ENCODE measurements at regions not wholly inside any gene's neighbourhood (a gene's known extent, or its start where the extent isn't known, plus 50 kb on each side); places are given as distances from the start of the nearest gene placed in this dataset.
"Not testable (repeated sequence)": the region's sequence is repeated elsewhere in the genome, so short reads cannot be mapped to it uniquely, and the experiment has no call there.

DNA sequence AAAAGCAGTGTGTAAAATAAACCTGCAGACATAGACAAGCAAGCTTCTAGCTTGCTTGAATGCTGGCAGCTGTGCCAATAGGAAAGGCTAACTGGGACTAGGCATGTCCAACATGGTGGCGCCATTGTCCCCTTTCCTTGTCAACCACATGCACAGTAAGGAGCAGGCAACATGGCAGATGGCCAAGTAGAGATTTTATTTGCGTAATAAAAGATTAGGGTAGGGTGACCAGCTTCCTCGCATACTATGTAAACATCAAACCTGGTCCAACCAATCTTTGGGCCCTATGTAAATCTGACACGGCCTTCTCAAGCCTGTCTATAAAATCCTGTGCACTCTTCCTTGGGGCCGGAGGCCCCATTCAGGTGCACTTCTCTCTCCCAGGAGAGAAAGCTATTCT lies 575.4 kb upstream of the GOLIM4 start:
- TF ChIP-seq POLR2A (IDR thresholded peaks at IDR 0.05; ENCODE audit: low read depth, low read length) = no peak
- no peak for TF ChIP-seq POLR2AphosphoS5 (IDR thresholded peaks at IDR 0.05; ENCODE audit: low read depth, low read length)
- no peak for TF ChIP-seq TAF1 (IDR thresholded peaks at IDR 0.05; ENCODE audit: borderline replicate concordance, low read depth, low read length)
- no peak for FAIRE-seq
- DNase-seq (ENCODE audit: insufficient read length) = no peak

- not testable (repeated sequence) for DNase-seq (ENCODE audit: insufficient read length); FAIRE-seq
These were observed 565.3 kb upstream of the GOLIM4 start for GRCh38 chr3:168660879-168661657.

GRCh38 chr3:168659015-168659414 lies 563.3 kb upstream of the GOLIM4 start:
- no peak for TF ChIP-seq POLR2AphosphoS5 (IDR thresholded peaks at IDR 0.05; ENCODE audit: low read depth, low read length)
- no peak for TF ChIP-seq POLR2A (IDR thresholded peaks at IDR 0.05; ENCODE audit: low read depth, low read length)
- no peak for TF ChIP-seq TAF1 (IDR thresholded peaks at IDR 0.05; ENCODE audit: borderline replicate concordance, low read depth, low read length)
- DNase-seq (ENCODE audit: insufficient read length) = no peak
- FAIRE-seq = no peak

DNA sequence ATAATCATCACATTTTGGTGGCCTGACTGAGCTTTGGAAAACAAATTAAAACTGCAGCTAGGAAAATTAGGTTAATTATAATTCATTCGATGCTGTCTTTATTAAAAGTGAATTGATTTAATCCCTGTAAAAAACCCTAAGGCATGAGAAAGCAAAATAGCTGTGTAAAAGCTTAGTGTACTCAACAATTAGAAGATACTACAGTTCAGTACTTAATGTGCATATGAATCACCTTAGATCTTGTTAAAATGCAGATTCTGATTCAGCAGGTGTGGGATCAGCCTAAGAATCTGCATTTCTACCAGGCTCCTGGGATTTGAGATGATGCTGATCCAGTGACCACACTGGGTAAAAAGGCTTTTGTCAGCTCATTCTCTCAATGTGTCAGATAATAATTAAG lies 559.9 kb upstream of the GOLIM4 start:
- no peak for FAIRE-seq

DNA sequence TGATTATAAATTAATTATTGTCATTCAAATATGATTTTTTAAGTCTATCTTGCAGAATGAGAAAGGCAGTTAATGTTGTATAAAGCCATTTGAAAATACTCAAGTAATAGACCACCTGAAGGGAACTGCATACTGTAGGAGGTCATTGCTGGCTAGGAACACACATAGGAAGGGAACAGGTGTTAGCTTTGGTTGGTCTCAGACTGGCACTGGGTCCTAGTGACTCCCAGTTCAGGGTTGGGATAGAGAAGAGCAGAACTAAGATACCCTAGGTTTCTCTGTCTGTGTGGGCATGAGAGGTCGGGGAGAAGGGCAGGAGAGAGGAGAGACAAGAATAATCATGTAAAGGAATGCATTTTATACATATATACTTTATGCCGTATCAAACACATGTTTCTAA lies 559.0 kb upstream of the GOLIM4 start:
- no peak for FAIRE-seq
- TF ChIP-seq TAF1 (IDR thresholded peaks at IDR 0.05; ENCODE audit: borderline replicate concordance, low read depth, low read length) = no peak
- DNase-seq (ENCODE audit: insufficient read length) = no peak

More for the DNA sequence above, 559.9 kb upstream of the GOLIM4 start:
- no peak for DNase-seq (ENCODE audit: insufficient read length)
- TF ChIP-seq POLR2AphosphoS5 (IDR thresholded peaks at IDR 0.05; ENCODE audit: low read depth, low read length) = no peak
- no peak for TF ChIP-seq POLR2A (IDR thresholded peaks at IDR 0.05; ENCODE audit: low read depth, low read length)

GRCh38 chr3:168653255-168653654 lies 557.5 kb upstream of the GOLIM4 start:
- no peak for TF ChIP-seq POLR2AphosphoS5 (IDR thresholded peaks at IDR 0.05; ENCODE audit: low read depth, low read length)
- no peak for TF ChIP-seq TAF1 (IDR thresholded peaks at IDR 0.05; ENCODE audit: borderline replicate concordance, low read depth, low read length)
- TF ChIP-seq POLR2A (IDR thresholded peaks at IDR 0.05; ENCODE audit: low read depth, low read length) = no peak
- FAIRE-seq = no peak

GRCh38 chr3:168648321-168648720 lies 552.6 kb upstream of the GOLIM4 start:
- DNase-seq (ENCODE audit: insufficient read length) (no peak), FAIRE-seq (no peak)
- no peak for TF ChIP-seq POLR2A (IDR thresholded peaks at IDR 0.05; ENCODE audit: low read depth, low read length)
- TF ChIP-seq POLR2AphosphoS5 (IDR thresholded peaks at IDR 0.05; ENCODE audit: low read depth, low read length) = no peak

More at GRCh38 chr3:168653255-168653654, 557.5 kb upstream of the GOLIM4 start:
- DNase-seq (ENCODE audit: insufficient read length) = no peak

DNA sequence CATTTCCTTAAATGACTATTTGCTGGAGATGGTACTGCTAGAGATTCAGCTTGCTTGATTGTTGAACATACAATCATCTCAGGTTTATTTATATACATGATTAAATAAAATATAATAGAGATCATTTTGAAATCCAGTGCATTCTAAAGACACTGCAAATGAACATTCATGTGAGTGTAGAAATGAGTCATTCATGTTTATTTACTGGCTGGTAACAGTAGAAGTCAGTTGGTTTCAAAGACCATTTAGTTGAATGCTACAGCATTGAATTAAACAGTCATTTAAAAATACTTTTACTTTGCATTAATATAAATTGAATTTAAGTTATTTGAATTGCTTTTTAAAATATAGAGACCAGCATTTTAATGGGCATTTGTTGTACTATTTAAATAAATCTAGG lies 551.9 kb upstream of the GOLIM4 start:
- FAIRE-seq (no peak), DNase-seq (ENCODE audit: insufficient read length) (no peak)

DNA sequence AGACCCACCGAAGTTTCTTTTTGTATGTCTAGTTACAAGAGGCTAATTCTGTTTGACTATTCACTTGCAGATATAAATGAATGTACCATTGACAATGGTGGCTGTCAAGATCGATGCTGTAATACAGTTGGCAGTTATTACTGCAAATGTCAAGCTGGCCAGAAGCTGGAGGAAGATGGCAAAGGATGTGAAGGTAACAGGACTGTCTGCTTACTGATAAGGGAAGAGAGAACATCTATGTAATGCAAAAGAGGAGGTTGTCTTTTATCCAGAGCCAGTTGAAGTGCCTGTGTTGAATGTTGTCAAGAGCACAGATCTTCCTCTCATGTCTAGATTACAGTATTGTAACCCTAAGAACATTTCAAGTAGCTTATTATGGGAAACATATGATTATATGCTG lies 549.5 kb upstream of the GOLIM4 start:
- DNase-seq (ENCODE audit: insufficient read length) (no peak), FAIRE-seq (no peak)

More for the DNA sequence above, 551.9 kb upstream of the GOLIM4 start:
- TF ChIP-seq POLR2AphosphoS5 (IDR thresholded peaks at IDR 0.05; ENCODE audit: low read depth, low read length) (no peak), TAF1 (IDR thresholded peaks at IDR 0.05; ENCODE audit: borderline replicate concordance, low read depth, low read length) (no peak), POLR2A (IDR thresholded peaks at IDR 0.05; ENCODE audit: low read depth, low read length) (no peak)

GRCh38 chr3:168628549-168628948 lies 532.8 kb upstream of the GOLIM4 start:
- DNase-seq (ENCODE audit: insufficient read length) = no peak
- no peak for FAIRE-seq
- TF ChIP-seq POLR2AphosphoS5 (IDR thresholded peaks at IDR 0.05; ENCODE audit: low read depth, low read length) (no peak), TAF1 (IDR thresholded peaks at IDR 0.05; ENCODE audit: borderline replicate concordance, low read depth, low read length) (no peak), POLR2A (IDR thresholded peaks at IDR 0.05; ENCODE audit: low read depth, low read length) (no peak)

More for the DNA sequence above, 549.5 kb upstream of the GOLIM4 start:
- TF ChIP-seq TAF1 (IDR thresholded peaks at IDR 0.05; ENCODE audit: borderline replicate concordance, low read depth, low read length) (no peak), POLR2A (IDR thresholded peaks at IDR 0.05; ENCODE audit: low read depth, low read length) (no peak), POLR2AphosphoS5 (IDR thresholded peaks at IDR 0.05; ENCODE audit: low read depth, low read length) (no peak)

- FAIRE-seq (no peak), DNase-seq (ENCODE audit: insufficient read length) (no peak)
- TF ChIP-seq POLR2AphosphoS5 (IDR thresholded peaks at IDR 0.05; ENCODE audit: low read depth, low read length) (no peak), POLR2A (IDR thresholded peaks at IDR 0.05; ENCODE audit: low read depth, low read length) (no peak), TAF1 (IDR thresholded peaks at IDR 0.05; ENCODE audit: borderline replicate concordance, low read depth, low read length) (no peak)
These were observed 529.8 kb upstream of the GOLIM4 start for GRCh38 chr3:168625477-168625876.

GRCh38 chr3:168624892-168625448 lies 529.2 kb upstream of the GOLIM4 start:
- no peak for FAIRE-seq
- TF ChIP-seq TAF1 (IDR thresholded peaks at IDR 0.05; ENCODE audit: borderline replicate concordance, low read depth, low read length) = no peak
- no peak for TF ChIP-seq POLR2A (IDR thresholded peaks at IDR 0.05; ENCODE audit: low read depth, low read length)
- TF ChIP-seq POLR2AphosphoS5 (IDR thresholded peaks at IDR 0.05; ENCODE audit: low read depth, low read length) = no peak
- no peak for DNase-seq (ENCODE audit: insufficient read length)
